Thymus (tissue), 11 donors: ENCODE measurements at regions not wholly inside any gene's neighbourhood (a gene's known extent, or its start where the extent isn't known, plus 50 kb on each side); places are given as distances from the start of the nearest gene placed in this dataset.

Experiments
- DNase-seq, 9 donors: peaks; one replicate each; pipeline ENCODE4 v3.0.0-alpha.2; 2013; ENCODE audit warnings: low spot score in 9 of 9, low read depth in 6 of 9, missing footprints in 1 of 9
- H3K27ac ChIP-seq, 2 donors: one replicate each; pipeline ENCODE4 v1.5.1; 2013; ENCODE audit warnings: control low read depth in 1 of 2, low read depth in 1 of 2, low read length in 1 of 2, mild to moderate bottlenecking in 1 of 2, moderate library complexity in 1 of 2
- H3K27me3 ChIP-seq, 2 donors: one replicate each; pipeline ENCODE4 v1.5.1; 2013; ENCODE audit warnings: low read length in 1 of 2; ENCODE audit not compliant: control insufficient read depth in 2 of 2, insufficient read depth in 1 of 2
- H3K36me3 ChIP-seq, 2 donors: one replicate each; pipeline ENCODE4 v1.5.1; 2013; ENCODE audit warnings: low read length in 1 of 2, mild to moderate bottlenecking in 1 of 2, moderate library complexity in 1 of 2; ENCODE audit not compliant: control insufficient read depth in 2 of 2, insufficient read depth in 2 of 2
- H3K4me1 ChIP-seq, 2 donors: one replicate each; pipeline ENCODE4 v1.5.1; 2013; ENCODE audit warnings: low read length in 2 of 2; ENCODE audit not compliant: control insufficient read depth in 2 of 2, insufficient read depth in 2 of 2
- H3K4me3 ChIP-seq, 2 donors: one replicate each; pipeline ENCODE4 v1.5.1; 2013; ENCODE audit warnings: low read length in 2 of 2, control low read depth in 1 of 2, mild to moderate bottlenecking in 1 of 2
- H3K9me3 ChIP-seq, 2 donors: one replicate each; pipeline ENCODE4 v1.5.1; 2013; ENCODE audit warnings: low read length in 1 of 2, mild to moderate bottlenecking in 1 of 2; ENCODE audit not compliant: control insufficient read depth in 2 of 2, insufficient read depth in 1 of 2
- WGBS: extraction: QIAGEN DNeasy Blood & Tissue Kit; methylation state at CpG from one replicate; pipeline ENCODE4 v1.1.7; 2013; 5-methylcytosine and 5-hydroxymethylcytosine counted together
- donor health status: healthy.

DNA sequence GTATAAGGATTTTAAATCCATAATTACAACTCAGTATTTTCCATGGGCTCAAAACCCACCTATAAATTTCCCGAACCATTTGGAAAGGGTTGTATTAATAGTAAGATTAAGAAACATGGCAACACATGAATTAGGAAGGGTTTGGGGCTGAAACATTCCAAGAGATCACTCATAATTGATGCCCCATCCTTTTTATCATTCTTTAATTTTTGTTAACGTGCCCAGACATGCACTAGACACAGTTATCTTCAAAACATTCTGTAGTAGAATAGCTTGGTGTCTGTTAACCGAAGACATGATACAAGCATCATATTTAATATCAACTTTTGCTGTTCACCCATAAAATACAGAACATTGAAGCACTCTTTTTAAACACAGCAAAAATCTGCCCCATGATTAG is 106.8 kb upstream of the FRMD6 start:
- DNase-seq = no peak
- no peaks in the 10 kb centered on the region for H3K9me3 ChIP-seq
- no peak overlapping the region for H3K4me3 ChIP-seq
- no peaks in the 10 kb centered on the region for H3K27me3 ChIP-seq
- H3K4me1 ChIP-seq = no peaks in the 10 kb centered on the region
- WGBS = 90% methylated on average over 3 of the region's 3 CpGs
- no peaks in the 10 kb centered on the region for H3K36me3 ChIP-seq
- no peak overlapping the region for H3K27ac ChIP-seq

DNA sequence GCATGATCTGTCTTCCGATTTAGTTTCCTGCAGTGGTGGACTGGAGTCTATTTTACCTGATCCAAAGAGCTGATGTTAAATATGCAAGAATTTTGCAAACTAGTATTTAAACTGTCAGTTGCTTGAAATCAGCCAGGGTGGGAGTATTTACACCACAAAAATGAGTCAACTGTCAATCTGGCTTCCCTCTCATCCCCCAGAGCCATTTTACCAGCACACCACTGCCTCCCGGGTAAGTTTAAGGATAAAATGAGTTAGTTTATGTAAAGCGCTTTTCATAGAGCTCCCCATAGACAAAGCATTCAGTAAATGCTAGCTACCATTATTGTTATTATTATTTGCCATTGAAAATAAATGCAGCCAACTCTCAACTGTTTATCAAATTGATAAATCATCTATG is 106.3 kb upstream of the FRMD6 start:
- no peaks in the 10 kb centered on the region for H3K36me3 ChIP-seq
- no peak overlapping the region for H3K4me3 ChIP-seq
- WGBS = 88% methylated on average over 3 of the region's 3 CpGs
- H3K4me1 ChIP-seq = no peaks in the 10 kb centered on the region
- H3K9me3 ChIP-seq = no peaks in the 10 kb centered on the region
- H3K27me3 ChIP-seq = no peaks in the 10 kb centered on the region
- no peak overlapping the region for H3K27ac ChIP-seq
- DNase-seq = no peak

DNA sequence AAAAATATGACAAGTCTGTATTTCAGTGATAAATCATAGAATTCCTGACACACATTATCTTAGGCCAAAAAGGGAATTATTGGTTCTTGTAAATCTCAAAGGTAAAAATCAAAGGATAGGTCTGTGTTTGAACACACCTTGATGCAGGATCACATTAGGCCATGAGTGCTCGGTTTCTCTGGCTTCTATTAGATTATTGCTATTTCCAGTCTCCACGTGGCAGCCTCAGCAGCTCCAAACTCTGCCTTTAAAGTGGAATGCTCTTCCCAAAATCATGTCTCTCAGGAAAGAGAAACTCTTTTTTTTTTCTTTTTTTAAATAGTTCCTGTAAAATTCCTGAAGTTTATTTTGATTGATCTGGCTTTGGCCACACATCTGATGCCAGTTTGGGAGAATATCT is 105.6 kb upstream of the FRMD6 start:
- no peak overlapping the region for H3K27ac ChIP-seq
- no peaks in the 10 kb centered on the region for H3K9me3 ChIP-seq
- no peaks in the 10 kb centered on the region for H3K27me3 ChIP-seq
- no peaks in the 10 kb centered on the region for H3K4me1 ChIP-seq
- H3K36me3 ChIP-seq = no peaks in the 10 kb centered on the region
- 70% methylated on average over 2 of the region's 2 CpGs for WGBS
- DNase-seq = no peak
- H3K4me3 ChIP-seq = no peak overlapping the region

DNA sequence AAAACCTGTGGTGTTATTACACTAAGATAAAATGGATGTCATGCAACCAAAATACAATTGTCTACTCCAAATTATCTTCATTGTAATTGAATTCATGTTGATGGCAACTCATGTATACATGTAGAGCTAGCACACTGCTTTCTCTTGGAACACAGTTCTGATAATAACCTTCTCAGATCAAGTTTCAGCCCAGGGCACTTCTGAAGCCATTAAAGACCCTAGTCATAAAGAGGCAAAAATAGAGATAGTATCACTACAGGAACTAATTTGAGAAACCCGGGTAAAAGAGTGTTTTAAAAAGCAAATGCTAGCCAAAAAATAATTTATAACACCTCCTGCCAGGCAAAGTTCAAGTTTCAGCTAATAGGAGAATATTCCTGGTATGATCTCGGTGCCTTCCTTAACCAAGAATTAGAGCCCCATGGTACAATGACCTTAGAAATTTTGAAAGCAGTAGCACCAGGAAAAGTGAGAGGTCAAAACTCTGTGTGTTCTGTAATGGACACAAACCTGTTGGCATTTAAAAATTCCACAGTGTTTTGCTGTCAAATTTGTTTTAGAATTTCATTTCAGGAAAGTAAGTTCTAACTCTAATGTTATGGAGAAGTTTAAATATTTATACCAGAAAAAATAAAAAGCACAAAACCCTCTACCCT is 105.0 kb upstream of the FRMD6 start:
- H3K9me3 ChIP-seq = no peaks in the 10 kb centered on the region
- H3K36me3 ChIP-seq = no peaks in the 10 kb centered on the region
- 59% methylated on average over 2 of the region's 2 CpGs for WGBS
- no peak for DNase-seq
- peak overlapping the region; percentile 10 to 27 for H3K27ac ChIP-seq
- no peaks in the 10 kb centered on the region for H3K4me1 ChIP-seq
- H3K4me3 ChIP-seq = no peak overlapping the region
- H3K27me3 ChIP-seq = no peaks in the 10 kb centered on the region

DNA sequence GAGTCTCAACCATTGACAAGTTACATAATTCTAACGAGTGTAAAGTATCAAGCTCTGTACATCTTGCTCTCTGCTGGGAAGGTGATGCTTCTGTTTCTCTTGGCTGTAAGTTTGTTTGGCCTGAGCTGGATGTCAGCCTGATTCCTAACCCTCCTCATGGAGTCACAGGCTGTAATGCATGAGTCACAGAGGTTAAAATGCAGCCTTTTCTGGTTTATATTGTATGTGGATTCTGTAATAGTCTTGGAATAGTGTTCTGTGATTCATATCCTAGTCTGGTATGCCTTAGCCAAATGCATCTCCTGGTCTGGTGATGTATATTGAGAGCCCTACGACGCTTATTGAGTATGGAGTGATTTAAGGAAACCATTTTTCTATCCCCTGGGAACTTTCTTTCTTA is 104.5 kb upstream of the FRMD6 start:
- Histone ChIP-seq H3K27ac (no peak overlapping the region), H3K4me3 (no peak overlapping the region), H3K4me1 (no peaks in the 10 kb centered on the region), H3K36me3 (no peaks in the 10 kb centered on the region), H3K9me3 (no peaks in the 10 kb centered on the region), H3K27me3 (no peaks in the 10 kb centered on the region)
- whole genome bisulfite sequencing = 89% methylated on average over 3 of the region's 3 CpGs
- no peak for DNase-seq

DNA sequence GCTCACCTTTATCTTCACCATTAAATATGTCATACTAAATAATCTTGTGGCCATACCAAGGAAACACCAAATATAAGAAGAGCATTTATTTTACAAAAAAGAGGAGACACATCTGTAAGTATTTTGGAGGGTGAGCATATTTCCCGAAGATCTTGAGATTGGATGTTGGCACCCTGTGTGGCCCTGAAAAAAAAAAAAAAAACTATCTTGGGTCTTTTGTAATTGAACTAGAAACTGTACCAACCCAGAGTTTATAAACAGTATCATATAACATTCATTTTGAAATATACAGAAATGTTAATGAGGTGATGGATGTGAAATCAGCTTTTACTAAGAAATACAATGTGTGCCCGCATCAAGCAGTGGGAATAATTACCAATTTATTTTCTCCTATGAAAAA is 104.0 kb upstream of the FRMD6 start:
- WGBS = 97% methylated on average over 2 of the region's 2 CpGs
- no peaks in the 10 kb centered on the region for H3K36me3 ChIP-seq
- H3K27me3 ChIP-seq = no peaks in the 10 kb centered on the region
- H3K27ac ChIP-seq = no peak overlapping the region
- H3K4me3 ChIP-seq = no peak overlapping the region
- H3K9me3 ChIP-seq = no peaks in the 10 kb centered on the region
- DNase-seq = no peak
- H3K4me1 ChIP-seq = no peaks in the 10 kb centered on the region

DNA sequence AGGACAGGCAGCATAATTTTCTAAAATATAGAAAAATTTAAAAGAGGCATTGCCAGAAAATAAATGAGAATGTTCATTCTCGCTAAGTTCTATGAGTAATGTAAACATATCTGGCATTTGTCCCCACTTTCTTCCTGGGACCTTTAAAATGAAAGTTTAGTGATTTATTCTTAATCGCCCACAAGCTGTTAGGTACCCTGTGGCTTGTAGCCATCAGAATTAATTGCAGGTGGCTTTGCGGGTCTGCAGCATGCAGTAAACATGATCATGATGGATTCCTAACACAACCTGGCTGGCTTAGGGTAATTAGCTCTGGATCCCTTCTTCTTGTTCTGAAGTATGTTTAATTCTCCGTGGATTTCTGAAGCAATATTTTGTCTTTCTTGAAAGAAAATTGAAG is 103.5 kb upstream of the FRMD6 start:
- Histone ChIP-seq H3K27me3 (no peaks in the 10 kb centered on the region), H3K4me1 (no peaks in the 10 kb centered on the region), H3K27ac (no peak overlapping the region), H3K36me3 (no peaks in the 10 kb centered on the region), H3K9me3 (no peaks in the 10 kb centered on the region), H3K4me3 (no peak overlapping the region)
- WGBS = 95% methylated on average over 4 of the region's 4 CpGs
- DNase-seq = no peak

DNA sequence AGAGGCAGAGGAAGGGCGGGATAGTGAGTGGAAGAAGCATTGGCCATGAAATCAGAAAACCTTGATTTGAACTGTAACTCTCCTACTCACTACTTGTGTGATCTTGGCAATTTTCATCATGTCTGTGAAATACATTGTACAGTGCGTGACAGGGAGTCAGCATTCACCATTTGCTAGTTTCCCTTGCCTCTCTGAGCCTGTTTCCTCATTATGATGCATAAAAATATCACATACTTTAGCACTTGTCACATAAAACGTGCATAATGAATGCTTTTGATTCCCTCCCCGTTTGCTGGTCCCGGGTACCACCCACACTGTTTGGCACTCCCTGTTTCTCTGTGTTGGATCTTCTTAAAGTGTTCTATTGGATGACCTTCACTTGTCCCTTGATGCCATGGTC is 101.1 kb upstream of the FRMD6 start:
- no peak overlapping the region for H3K27ac ChIP-seq
- no peak for DNase-seq
- no peaks in the 10 kb centered on the region for H3K4me1 ChIP-seq
- no peaks in the 10 kb centered on the region for H3K9me3 ChIP-seq
- WGBS = 89% methylated on average over 5 of the region's 5 CpGs
- H3K27me3 ChIP-seq = no peaks in the 10 kb centered on the region
- H3K4me3 ChIP-seq = no peak overlapping the region
- no peaks in the 10 kb centered on the region for H3K36me3 ChIP-seq

DNA sequence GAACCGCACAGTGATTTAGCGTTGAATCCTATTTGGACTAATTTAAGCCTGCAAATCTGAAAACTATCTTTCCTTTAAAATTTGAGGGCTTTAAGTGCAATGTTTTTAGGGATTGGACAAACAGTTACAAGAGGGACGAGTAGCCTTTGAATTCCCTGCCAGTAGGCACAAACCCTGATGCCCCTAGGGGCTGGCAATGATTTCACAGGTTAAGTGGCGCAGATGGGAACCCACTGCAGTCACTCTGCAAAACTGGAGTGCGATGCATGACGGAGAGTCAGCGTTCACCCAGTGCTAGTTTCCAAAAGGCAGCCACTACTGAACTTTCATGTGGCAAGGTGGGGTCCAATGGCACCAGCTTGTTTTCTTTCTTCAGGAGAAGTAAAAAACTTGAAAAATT is 99.4 kb upstream of the FRMD6 start:
- no peaks in the 10 kb centered on the region for H3K27me3 ChIP-seq
- no peak for DNase-seq
- no peaks in the 10 kb centered on the region for H3K4me1 ChIP-seq
- H3K36me3 ChIP-seq = no peaks in the 10 kb centered on the region
- 95% methylated on average over 7 of the region's 7 CpGs for WGBS
- H3K27ac ChIP-seq = no peak overlapping the region
- H3K9me3 ChIP-seq = no peaks in the 10 kb centered on the region
- H3K4me3 ChIP-seq = no peak overlapping the region
